ENCODE measurements at regions not wholly inside any gene's neighbourhood (a gene's known extent, or its start where the extent isn't known, plus 50 kb on each side); places are given as distances from the start of the nearest gene placed in this dataset.

DNA sequence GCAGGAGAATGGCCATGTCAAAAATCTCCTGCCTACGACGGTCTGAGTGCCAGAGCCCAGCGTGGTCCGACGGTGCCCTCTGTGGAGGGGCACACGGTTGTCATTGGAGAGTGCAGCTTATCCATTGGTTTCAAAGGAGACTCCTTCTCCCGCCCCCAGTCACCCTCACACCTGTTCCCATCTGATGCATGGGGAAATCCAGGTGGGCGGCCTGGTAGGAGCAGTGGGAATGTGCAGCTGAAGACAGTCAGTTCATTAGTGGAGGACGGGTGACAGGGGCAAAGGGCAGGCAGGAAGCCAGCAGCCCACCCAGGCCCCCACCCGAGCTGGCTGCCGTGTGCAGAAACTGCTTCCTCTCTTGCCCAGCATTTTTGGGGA, 162.3 kb downstream of the IRF8 start:
- TF ChIP-seq, protein P1, sequence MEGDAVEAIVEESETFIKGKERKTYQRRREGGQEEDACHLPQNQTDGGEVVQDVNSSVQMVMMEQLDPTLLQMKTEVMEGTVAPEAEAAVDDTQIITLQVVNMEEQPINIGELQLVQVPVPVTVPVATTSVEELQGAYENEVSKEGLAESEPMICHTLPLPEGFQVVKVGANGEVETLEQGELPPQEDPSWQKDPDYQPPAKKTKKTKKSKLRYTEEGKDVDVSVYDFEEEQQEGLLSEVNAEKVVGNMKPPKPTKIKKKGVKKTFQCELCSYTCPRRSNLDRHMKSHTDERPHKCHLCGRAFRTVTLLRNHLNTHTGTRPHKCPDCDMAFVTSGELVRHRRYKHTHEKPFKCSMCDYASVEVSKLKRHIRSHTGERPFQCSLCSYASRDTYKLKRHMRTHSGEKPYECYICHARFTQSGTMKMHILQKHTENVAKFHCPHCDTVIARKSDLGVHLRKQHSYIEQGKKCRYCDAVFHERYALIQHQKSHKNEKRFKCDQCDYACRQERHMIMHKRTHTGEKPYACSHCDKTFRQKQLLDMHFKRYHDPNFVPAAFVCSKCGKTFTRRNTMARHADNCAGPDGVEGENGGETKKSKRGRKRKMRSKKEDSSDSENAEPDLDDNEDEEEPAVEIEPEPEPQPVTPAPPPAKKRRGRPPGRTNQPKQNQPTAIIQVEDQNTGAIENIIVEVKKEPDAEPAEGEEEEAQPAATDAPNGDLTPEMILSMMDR (IDR thresholded peaks at IDR 0.05; ENCODE audit: low read depth, low read length, poor library complexity, severe bottlenecking) = no peak
- no peak for TF ChIP-seq EZH2phosphoT487 (IDR thresholded peaks at IDR 0.05; ENCODE audit: borderline replicate concordance, low read length)

All from DOHH2 (cell line).